K562 (cell line): ENCODE measurements at regions not wholly inside any gene's neighbourhood (a gene's known extent, or its start where the extent isn't known, plus 50 kb on each side); places are given as distances from the start of the nearest gene placed in this dataset.

Experiments used
- ATAC-seq: fragments of 200-7000 bp; cut with Tn5 transposase; 3 replicates; pipeline ENCODE4 v1.9.1; 2020; ENCODE audit warnings: moderate library complexity
- BruUV-seq: library from RNA; stranded (reverse); fragments of 400-500 nt; replicated peaks from 2 replicates; lab custom pipeline; 2021; lab: Mats Ljungman, UMichigan
- CTCF ChIA-PET: fragments of 300-600 bp; formaldehyde crosslinking; extraction: SDS; loops from one replicate; lab custom pipeline; 2021; ENCODE audit warnings: low intra/inter-chr PET ratio; lab: Yijun Ruan, JAX
- POLR2A ChIA-PET: fragments of 300-600, 350-650 bp; sonication (Branson Sonifier 250); formaldehyde crosslinking; extraction: SDS; loops from one replicate; lab custom pipeline; 2021; ENCODE audit warnings: antibody characterized with exemption, inconsistent platforms; lab: Yijun Ruan, JAX
- DNase-seq, 4 experiments: peaks; one replicate each; pipeline versions ENCODE4 v3.0.0 to v3.0.0-alpha.2; 2011 to 2018; ENCODE audit warnings: low spot score in 3 of 4, mixed read lengths in 3 of 4; ENCODE audit errors: extremely low read depth in 1 of 4
- FAIRE-seq: peaks from 2 replicates; lab custom pipeline; 2011; peaks lifted over from hg19 to GRCh38; lab: Jason Lieb, UNC
- H2AFZ ChIP-seq: 2 replicates; pipeline ENCODE4 v1.6.0; 2011; ENCODE audit warnings: low read depth, low read length, control low read depth, inconsistent platforms
- H3K27ac ChIP-seq: fragments of 200-600 bp; 3 replicates; pipeline ENCODE4 v1.8.0; 2011; ENCODE audit warnings: low read depth, mild to moderate bottlenecking, control low read depth, inconsistent platforms, low read length, moderate library complexity, mixed read lengths; ENCODE audit errors: extremely low read depth
- H3K27me3 ChIP-seq, 2 experiments: fragments of 300-600 bp in 1 of 2; 2 replicates in 1 of 2; 3 replicates in 1 of 2; pipeline versions ENCODE4 v1.6.0 to v1.8.0; 2011; ENCODE audit warnings: inconsistent platforms in 2 of 2, low read length in 2 of 2, mild to moderate bottlenecking in 1 of 2, mixed read lengths in 1 of 2, moderate library complexity in 1 of 2; ENCODE audit not compliant: control insufficient read depth in 2 of 2, insufficient read depth in 2 of 2
- H3K36me3 ChIP-seq: fragments of 300-600 bp; 3 replicates; pipeline ENCODE4 v1.8.0; 2011; ENCODE audit warnings: mild to moderate bottlenecking, low read length, inconsistent platforms; ENCODE audit not compliant: control insufficient read depth, insufficient read depth
- H3K4me1 ChIP-seq, 2 experiments: fragments of 200-600 bp in 1 of 2; replicated peaks in 1 of 2; 2 replicates in 1 of 2; 3 replicates in 1 of 2; pipeline versions ENCODE4 v1.5.1 to v1.8.0; 2011; ENCODE audit warnings: inconsistent platforms in 2 of 2, low read length in 2 of 2, mild to moderate bottlenecking in 1 of 2, mixed read lengths in 1 of 2, moderate library complexity in 1 of 2; ENCODE audit not compliant: control insufficient read depth in 2 of 2, insufficient read depth in 2 of 2
- H3K4me2 ChIP-seq: 2 replicates; pipeline ENCODE4 v1.6.1; 2011; ENCODE audit warnings: low read length, control low read depth, inconsistent platforms, mixed read lengths; ENCODE audit not compliant: insufficient read depth
- H3K4me3 ChIP-seq: fragments of 200-600 bp; sonication (generic), shearing (Covaris generic); 2 replicates; pipeline ENCODE4 v1.5.1; 2016; ENCODE audit warnings: control low read depth, inconsistent platforms
- H3K79me2 ChIP-seq: fragments of 200-600 bp; 3 replicates; pipeline ENCODE4 v1.8.0; 2011; ENCODE audit warnings: low read length, inconsistent platforms; ENCODE audit not compliant: control insufficient read depth, insufficient read depth
- H3K9ac ChIP-seq, 2 experiments: 2 replicates each; pipeline versions ENCODE4 v1.6.0 to v1.6.1; 2011; ENCODE audit warnings: low read depth in 2 of 2, low read length in 2 of 2, control low read depth in 1 of 2, inconsistent platforms in 1 of 2, mild to moderate bottlenecking in 1 of 2, mixed read lengths in 1 of 2; ENCODE audit not compliant: insufficient read depth in 1 of 2
- H3K9me1 ChIP-seq: one replicate; pipeline ENCODE4 v1.6.0; 2011; ENCODE audit warnings: inconsistent platforms, mild to moderate bottlenecking, low read length, moderate library complexity; ENCODE audit not compliant: control insufficient read depth, insufficient read depth
- H3K9me3 ChIP-seq: replicated peaks from 2 replicates; pipeline ENCODE4 v1.5.1; 2011; ENCODE audit warnings: low read depth, low read length, inconsistent platforms; ENCODE audit not compliant: control insufficient read depth, insufficient read depth
- H4K20me1 ChIP-seq: replicated peaks from 2 replicates; pipeline ENCODE4 v1.6.1; 2011; ENCODE audit warnings: low read length, inconsistent platforms, mixed read lengths; ENCODE audit not compliant: control insufficient read depth, insufficient read depth
- CHCHD3 ChIP-seq: fragments of 250-450 bp; sonication (Bioruptor Pico); IDR thresholded peaks from 2 replicates; pipeline ENCODE4 v2.1.2; 2022; ENCODE audit warnings: mild to moderate bottlenecking
- DMBX1 ChIP-seq: fragments of 250-450 bp; sonication (Bioruptor Pico); IDR thresholded peaks from 2 replicates; pipeline ENCODE4 v1.8.0; 2022; ENCODE audit warnings: inconsistent platforms, mild to moderate bottlenecking, moderate library complexity, borderline replicate concordance
- ETV6 ChIP-seq, 3 experiments: fragments of 150-350 bp in 1 of 3; sonication (generic) in 1 of 3; formaldehyde crosslinking in 1 of 3; IDR thresholded peaks; 2 replicates each; pipeline versions ENCODE4 v1.6.1 to v1.8.0; 2014 to 2022; ENCODE audit warnings: borderline replicate concordance in 2 of 3, low read depth in 2 of 3, antibody characterized with exemption in 1 of 3, low read length in 1 of 3, mild to moderate bottlenecking in 1 of 3, missing genetic modification reagents in 1 of 3
- GTF2A2 ChIP-seq: IDR thresholded peaks from 2 replicates; pipeline ENCODE4 v1.6.1; 2016; ENCODE audit warnings: mild to moderate bottlenecking, missing genetic modification characterization, missing compliant biosample characterization
- NEUROD1 ChIP-seq: fragments of 150-350 bp; IDR thresholded peaks from 2 replicates; pipeline ENCODE4 v1.6.1; 2014; ENCODE audit warnings: borderline replicate concordance, low read length, low read depth; ENCODE audit not compliant: partially characterized antibody
- NR2C2 ChIP-seq, 2 experiments: fragments of 200-800 bp in 1 of 2; sonication (Bioruptor generic) in 1 of 2; sonication (generic) in 1 of 2; formaldehyde crosslinking in 1 of 2; IDR thresholded peaks; 2 replicates each; pipeline versions ENCODE4 v1.6.1 to v1.8.0; 2016 to 2022; ENCODE audit warnings: mild to moderate bottlenecking in 1 of 2, missing compliant biosample characterization in 1 of 2, missing genetic modification characterization in 1 of 2, missing genetic modification reagents in 1 of 2
- RBM34 ChIP-seq: fragments of 200-400 bp; formaldehyde crosslinking; IDR thresholded peaks from 2 replicates; pipeline ENCODE4 v1.6.1; 2018; ENCODE audit warnings: low read length, borderline replicate concordance; ENCODE audit not compliant: insufficient read depth
- SAFB ChIP-seq: fragments of 200-400 bp; formaldehyde crosslinking; IDR thresholded peaks from 2 replicates; pipeline ENCODE4 v1.6.1; 2017; ENCODE audit warnings: low read depth, low read length, borderline replicate concordance
- SMAD1 ChIP-seq: fragments of 150-350 bp; IDR thresholded peaks from 2 replicates; pipeline ENCODE4 v1.6.1; 2014; ENCODE audit warnings: low read length, low read depth; ENCODE audit not compliant: partially characterized antibody
- SMAD3 ChIP-seq: fragments of 450-650 bp; formaldehyde crosslinking; conservative IDR thresholded peaks from 2 replicates; pipeline ENCODE4 v1.4.0; 2020; ENCODE audit warnings: mild to moderate bottlenecking
- SOX6 ChIP-seq: fragments of 450-650 bp; IDR thresholded peaks from 2 replicates; pipeline ENCODE4 v1.6.1; 2014; ENCODE audit warnings: mild to moderate bottlenecking
- SREBF2 ChIP-seq: sonication (generic); formaldehyde crosslinking; IDR thresholded peaks from 2 replicates; pipeline ENCODE4 v1.4.0; 2020; ENCODE audit warnings: mild to moderate bottlenecking, missing genetic modification reagents
- SRSF7 ChIP-seq: fragments of 200-400 bp; formaldehyde crosslinking; optimal IDR thresholded peaks from 2 replicates; pipeline ENCODE3; 2017; ENCODE audit warnings: mild to moderate bottlenecking, low read depth, low read length
- ZFP30 ChIP-seq: fragments of 250-450 bp; sonication (Bioruptor Pico); IDR thresholded peaks from 2 replicates; pipeline ENCODE4 v1.8.0; 2022; ENCODE audit warnings: moderate library complexity, mild to moderate bottlenecking, inconsistent platforms, borderline replicate concordance
- ZNF280A ChIP-seq: fragments of 450-650 bp; IDR thresholded peaks from 2 replicates; pipeline ENCODE4 v1.6.1; 2018; ENCODE audit warnings: mild to moderate bottlenecking, low read depth; ENCODE audit not compliant: partially characterized antibody
- ZNF311 ChIP-seq: fragments of 250-450 bp; sonication (Bioruptor Pico); IDR thresholded peaks from 2 replicates; pipeline ENCODE4 v1.4.0; 2020; ENCODE audit warnings: mild to moderate bottlenecking, moderate library complexity
- ZNF324 ChIP-seq: fragments of 250-450 bp; sonication (Bioruptor Pico); IDR thresholded peaks from 2 replicates; pipeline ENCODE4 v1.4.0; 2020; ENCODE audit warnings: mild to moderate bottlenecking
- ZNF445 ChIP-seq: fragments of 250-450 bp; sonication (Bioruptor Pico); IDR thresholded peaks from 2 replicates; pipeline ENCODE4 v1.4.0; 2020; ENCODE audit warnings: low read depth, mild to moderate bottlenecking, moderate library complexity
- ZNF561 ChIP-seq: fragments of 450-650 bp; formaldehyde crosslinking; conservative IDR thresholded peaks from 2 replicates; pipeline ENCODE4 v1.4.0; 2020; ENCODE audit warnings: mild to moderate bottlenecking, moderate library complexity
- ZNF586 ChIP-seq: fragments of 450-650 bp; formaldehyde crosslinking; conservative IDR thresholded peaks from 2 replicates; pipeline ENCODE4 v1.4.0; 2020; ENCODE audit warnings: mild to moderate bottlenecking, moderate library complexity
- ZNF778 ChIP-seq: fragments of 450-650 bp; formaldehyde crosslinking; IDR thresholded peaks from 2 replicates; pipeline ENCODE4 v1.4.0; 2020; ENCODE audit warnings: mild to moderate bottlenecking, moderate library complexity
- WGBS: fragments of 100-300 bp; shearing (Covaris generic); methylation state at CpG from one replicate; pipeline ENCODE4 v1.1.6; 2016; ENCODE audit warnings: low coverage, mixed read lengths; ENCODE audit not compliant: insufficient coverage; ENCODE audit errors: missing lambda C conversion rate; 5-methylcytosine and 5-hydroxymethylcytosine counted together
- in situ Hi-C: fragments of 300-500 bp; cut with MboI; formaldehyde crosslinking; loops from 4 replicates; pipeline ENCODE4 v1.15.0; 2018; ENCODE audit warnings: inconsistent platforms, mixed read lengths
- intact Hi-C: fragments of 100-400 bp; cut with micrococcal nuclease; formaldehyde crosslinking; loops from 2 replicates; pipeline ENCODE4 v1.14.2; 2022
- TF ChIP-seq, protein P1 (sequence below): IDR thresholded peaks from 2 replicates; pipeline ENCODE4 v1.6.1; 2014; ENCODE audit warnings: antibody characterized with exemption

DNA sequence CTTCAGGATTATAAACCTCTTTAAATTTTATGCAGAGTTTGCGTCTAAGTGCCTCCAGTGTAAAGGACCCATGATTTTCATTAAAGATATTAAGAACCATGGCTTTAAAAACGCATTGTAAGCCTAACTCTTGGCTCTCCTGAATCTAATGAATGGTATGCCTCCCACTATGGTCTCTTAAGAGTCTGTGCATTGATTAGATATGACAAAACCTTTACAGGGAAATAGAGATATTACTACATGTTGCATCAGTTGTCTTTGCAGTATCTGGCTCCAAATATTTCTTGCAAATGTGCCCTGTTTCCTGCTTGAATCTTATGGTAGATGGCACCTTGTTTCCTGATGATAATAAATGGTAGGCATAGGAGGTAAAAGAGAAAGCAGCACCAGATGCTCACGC is 189.3 kb upstream of the FSHR start:
- H3K9me3 ChIP-seq, result no peaks in the 10 kb centered on the region

GRCh38 chr2:49342156-49342555 is 187.8 kb upstream of the FSHR start:
- FAIRE-seq (no peak), DNase-seq (no peak), ATAC-seq (no peak)
- intact Hi-C loops (no loop called here), in situ Hi-C loops (no loop called here)
- ChIA-PET CTCF (no interaction called here), POLR2A (no interaction called here)
- H3K4me1 ChIP-seq, result no peaks in the 10 kb centered on the region
- H3K9me1 ChIP-seq, result no peaks in the 10 kb centered on the region
- no peak overlapping the region for H2AFZ ChIP-seq
- H3K36me3 ChIP-seq, result no peaks in the 10 kb centered on the region
- H3K9me3 ChIP-seq, result no peaks in the 10 kb centered on the region
- 0% methylated on average over 1 of the region's 1 CpG for whole genome bisulfite sequencing
- no peaks in the 10 kb centered on the region for H3K79me2 ChIP-seq
- H3K4me3 ChIP-seq, result no peak overlapping the region
- H3K9ac ChIP-seq, result no peak overlapping the region
- no peak overlapping the region for H3K4me2 ChIP-seq
- no peak overlapping the region for H3K27ac ChIP-seq
- H3K27me3 ChIP-seq, result no peaks in the 10 kb centered on the region
- no TSS peak for BruUV-seq
- H4K20me1 ChIP-seq, result no peaks in the 10 kb centered on the region
- TF ChIP-seq ZFP30 (CRISPR knock-in tag) (no peak), ZNF586 (CRISPR knock-in tag) (no peak), SAFB (no peak), ZNF280A (no peak), ZNF324 (CRISPR knock-in tag) (no peak), ZNF778 (CRISPR knock-in tag) (no peak), SREBF2 (no peak), NEUROD1 (no peak)
- TF ChIP-seq, protein P1, sequence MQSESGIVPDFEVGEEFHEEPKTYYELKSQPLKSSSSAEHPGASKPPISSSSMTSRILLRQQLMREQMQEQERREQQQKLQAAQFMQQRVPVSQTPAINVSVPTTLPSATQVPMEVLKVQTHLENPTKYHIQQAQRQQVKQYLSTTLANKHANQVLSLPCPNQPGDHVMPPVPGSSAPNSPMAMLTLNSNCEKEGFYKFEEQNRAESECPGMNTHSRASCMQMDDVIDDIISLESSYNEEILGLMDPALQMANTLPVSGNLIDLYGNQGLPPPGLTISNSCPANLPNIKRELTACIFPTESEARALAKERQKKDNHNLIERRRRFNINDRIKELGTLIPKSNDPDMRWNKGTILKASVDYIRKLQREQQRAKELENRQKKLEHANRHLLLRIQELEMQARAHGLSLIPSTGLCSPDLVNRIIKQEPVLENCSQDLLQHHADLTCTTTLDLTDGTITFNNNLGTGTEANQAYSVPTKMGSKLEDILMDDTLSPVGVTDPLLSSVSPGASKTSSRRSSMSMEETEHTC, result no peak

More for the DNA sequence above, 189.3 kb upstream of the FSHR start:
- 0% methylated on average over 3 of the region's 3 CpGs for WGBS
- ChIA-PET POLR2A (no interaction called here), CTCF (no interaction called here)
- intact Hi-C loops, result no loop called here
- Histone ChIP-seq H3K9me1 (no peaks in the 10 kb centered on the region), H3K4me2 (no peak overlapping the region), H2AFZ (no peak overlapping the region), H3K27ac (no peak overlapping the region), H3K4me1 (no peaks in the 10 kb centered on the region), H3K36me3 (no peaks in the 10 kb centered on the region), H3K79me2 (no peaks in the 10 kb centered on the region), H3K4me3 (no peak overlapping the region)
- in situ Hi-C loops, result no loop called here
- DNase-seq (no peak), FAIRE-seq (no peak), ATAC-seq (no peak)
- no TSS peak for BruUV-seq
- TF ChIP-seq SRSF7 (no peak), RBM34 (no peak), DMBX1 (CRISPR knock-in tag) (no peak), ZNF561 (no peak), ZNF311 (CRISPR knock-in tag) (no peak), ZNF586 (CRISPR knock-in tag) (no peak), SOX6 (no peak), SMAD3 (CRISPR knock-in tag) (no peak), NR2C2 (CRISPR knock-in tag; IDR thresholded peaks at IDR 0.05) (no peak), NR2C2 (tag; IDR thresholded peaks at IDR 0.05) (no peak), SMAD1 (no peak), CHCHD3 (CRISPR knock-in tag) (no peak), GTF2A2 (tag) (no peak), ZNF445 (CRISPR knock-in tag) (no peak), ETV6 (IDR thresholded peaks at IDR 0.05; ENCODE audit: borderline replicate concordance in 1 of 2, low read depth in 2 of 2, low read length in 1 of 2) (no peak), ETV6 (CRISPR knock-in tag; IDR thresholded peaks at IDR 0.05; ENCODE audit: borderline replicate concordance) (no peak)
- TF ChIP-seq, all 486 proteins: peak for 0
- Histone ChIP-seq H3K9ac (no peak overlapping the region), H4K20me1 (no peaks in the 10 kb centered on the region), H3K27me3 (no peaks in the 10 kb centered on the region)
